A549 (cell line): ENCODE measurements at regions not wholly inside any gene's neighbourhood (a gene's known extent, or its start where the extent isn't known, plus 50 kb on each side); places are given as distances from the start of the nearest gene placed in this dataset.
A peak's percentile ranks its signal among the peaks of the same experiment; 100 is the strongest.

ENCODE experiments used
- ATAC-seq, 2 experiments: fragments of 200-7000 bp in 1 of 2; fragments of >200 bp in 1 of 2; cut with Nextera tagmentation in 1 of 2; cut with Tn5 transposase in 1 of 2; 3 replicates each; pipeline versions ENCODE4 v1.8.0 to v1.9.1; 2018 to 2020; ENCODE audit warnings: mild to moderate bottlenecking in 1 of 2, moderate library complexity in 1 of 2
- CTCF ChIA-PET: fragments of 300-600 bp; sonication (Branson Sonifier 250); formaldehyde crosslinking; extraction: SDS; loops from one replicate; lab custom pipeline; 2021; ENCODE audit warnings: antibody characterized with exemption, inconsistent platforms; lab: Yijun Ruan, JAX
- POLR2A ChIA-PET: fragments of 350-600 bp; formaldehyde crosslinking; extraction: SDS; loops from one replicate; lab custom pipeline; 2021; ENCODE audit warnings: antibody characterized with exemption, inconsistent platforms; lab: Yijun Ruan, JAX
- DNase-seq, 2 experiments: peaks; one replicate each; pipeline versions ENCODE4 v3.0.0 to v3.0.0-alpha.2; 2011 to 2016; ENCODE audit warnings: low read depth in 1 of 2, low spot score in 1 of 2
- FAIRE-seq: peaks from 2 replicates; lab custom pipeline; 2011; peaks lifted over from hg19 to GRCh38; lab: Jason Lieb, UNC
- H3K27ac ChIP-seq, 2 experiments: fragments of >200 bp; sonication (Bioruptor Twin); formaldehyde crosslinking; 3 replicates each; pipeline ENCODE4 v1.5.1; 2016 to 2017
- H3K4me1 ChIP-seq: fragments of >200 bp; sonication (Bioruptor Twin); formaldehyde crosslinking; 3 replicates; pipeline ENCODE4 v1.6.1; 2016
- H3K4me2 ChIP-seq: fragments of >200 bp; sonication (Bioruptor Twin); formaldehyde crosslinking; 3 replicates; pipeline ENCODE4 v1.6.1; 2016
- H3K4me3 ChIP-seq: fragments of >200 bp; sonication (Bioruptor Twin); formaldehyde crosslinking; 3 replicates; pipeline ENCODE4 v1.5.1; 2016
- H3K9me3 ChIP-seq: fragments of >200 bp; sonication (Bioruptor Twin); formaldehyde crosslinking; 3 replicates; pipeline ENCODE4 v1.6.1; 2016
- BCL3 ChIP-seq: fragments of >200 bp; sonication (Bioruptor Twin); formaldehyde crosslinking; IDR thresholded peaks from 3 replicates; pipeline ENCODE4 v1.6.1; 2016
- CBX8 ChIP-seq: fragments of 200-600 bp; sonication (generic); IDR thresholded peaks from 2 replicates; pipeline ENCODE4 v1.6.1; 2016
- CHD2 ChIP-seq: fragments of 150-350 bp; IDR thresholded peaks from 2 replicates; pipeline ENCODE4 v1.6.1; 2014; ENCODE audit warnings: low read length; ENCODE audit not compliant: partially characterized antibody
- EHF ChIP-seq: fragments of 250-450 bp; sonication (Bioruptor Pico); IDR thresholded peaks from 2 replicates; pipeline ENCODE4 v1.5.0; 2020; ENCODE audit warnings: mild to moderate bottlenecking
- EP300 ChIP-seq, 2 experiments: fragments of >200 bp; sonication (Bioruptor Twin); formaldehyde crosslinking; IDR thresholded peaks; 2 replicates in 1 of 2; 3 replicates in 1 of 2; pipeline ENCODE4 v1.6.1; 2016 to 2017
- ESRRA ChIP-seq: fragments of 150-350 bp; IDR thresholded peaks from 2 replicates; pipeline ENCODE4 v1.6.1; 2014; ENCODE audit warnings: mild to moderate bottlenecking, low read length, borderline replicate concordance
- FOSL2 ChIP-seq, 2 experiments: fragments of 450-650 bp in 1 of 2; fragments of >200 bp in 1 of 2; sonication (Bioruptor Twin) in 1 of 2; formaldehyde crosslinking; IDR thresholded peaks; 2 replicates each; pipeline versions ENCODE4 v1.5.0 to v1.6.1; 2016 to 2020; ENCODE audit warnings: mild to moderate bottlenecking in 1 of 2, moderate library complexity in 1 of 2
- GATA3 ChIP-seq: IDR thresholded peaks from 2 replicates; pipeline ENCODE4 v1.6.1; 2012; ENCODE audit warnings: borderline replicate concordance
- HES2 ChIP-seq: fragments of >200 bp; sonication (Bioruptor Twin); formaldehyde crosslinking; IDR thresholded peaks from 2 replicates; pipeline ENCODE4 v1.6.1; 2016
- HMGXB4 ChIP-seq: fragments of 250-450 bp; sonication (Bioruptor Pico); IDR thresholded peaks from 2 replicates; pipeline ENCODE4 v1.5.0; 2021; ENCODE audit warnings: mild to moderate bottlenecking, moderate library complexity, borderline replicate concordance
- JUN ChIP-seq, 2 experiments: fragments of >200 bp; sonication (Bioruptor Twin); formaldehyde crosslinking; IDR thresholded peaks; 2 replicates in 1 of 2; 3 replicates in 1 of 2; pipeline ENCODE4 v1.6.1; 2016 to 2017
- JUNB ChIP-seq: fragments of >200 bp; sonication (Bioruptor Twin); formaldehyde crosslinking; IDR thresholded peaks from 2 replicates; pipeline ENCODE4 v1.6.1; 2016
- KDM1A ChIP-seq: fragments of 200-600 bp; sonication (generic); IDR thresholded peaks from 2 replicates; pipeline ENCODE4 v1.6.1; 2016; ENCODE audit warnings: low read depth, mild to moderate bottlenecking
- KDM5A ChIP-seq: fragments of 200-600 bp; sonication (generic); IDR thresholded peaks from 2 replicates; pipeline ENCODE4 v1.6.1; 2016; ENCODE audit warnings: antibody characterized with exemption, mild to moderate bottlenecking
- MAFK ChIP-seq: fragments of 450-650 bp; IDR thresholded peaks from 2 replicates; pipeline ENCODE4 v1.6.1; 2014; ENCODE audit not compliant: partially characterized antibody
- MAZ ChIP-seq: fragments of 150-350 bp; IDR thresholded peaks from 2 replicates; pipeline ENCODE4 v1.6.1; 2014; ENCODE audit warnings: antibody characterized with exemption, low read depth, low read length, borderline replicate concordance
- MYC ChIP-seq: IDR thresholded peaks from 2 replicates; pipeline ENCODE4 v1.6.1; 2012; ENCODE audit warnings: mild to moderate bottlenecking, inconsistent platforms, low read length, improper control_type of control experiment, borderline replicate concordance
- PBX3 ChIP-seq: IDR thresholded peaks from 2 replicates; pipeline ENCODE4 v1.6.1; 2012
- PHF8 ChIP-seq: fragments of 200-600 bp; sonication (generic); IDR thresholded peaks from 2 replicates; pipeline ENCODE4 v1.6.1; 2016; ENCODE audit warnings: low read depth, mild to moderate bottlenecking, antibody characterized with exemption, moderate library complexity, borderline replicate concordance
- POLR2A ChIP-seq: IDR thresholded peaks from 2 replicates; pipeline ENCODE4 v1.6.1; 2012; ENCODE audit warnings: mild to moderate bottlenecking, low read length
- POLR2AphosphoS2 ChIP-seq: conservative IDR thresholded peaks from 2 replicates; pipeline ENCODE4 v1.6.1; 2012; ENCODE audit warnings: low read length, improper control_type of control experiment, inconsistent platforms
- RAD21 ChIP-seq, 2 experiments: fragments of >200 bp in 1 of 2; sonication (Bioruptor Twin) in 1 of 2; formaldehyde crosslinking in 1 of 2; IDR thresholded peaks in 1 of 2; conservative IDR thresholded peaks in 1 of 2; 2 replicates in 1 of 2; 3 replicates in 1 of 2; pipeline ENCODE4 v1.6.1; 2012 to 2018; ENCODE audit warnings: inconsistent platforms in 1 of 2
- RFX5 ChIP-seq: fragments of 450-650 bp; IDR thresholded peaks from 2 replicates; pipeline ENCODE4 v1.7.1; 2014; ENCODE audit warnings: antibody characterized with exemption, mild to moderate bottlenecking, moderate library complexity
- SMC3 ChIP-seq: fragments of >200 bp; sonication (Bioruptor Twin); formaldehyde crosslinking; IDR thresholded peaks from 3 replicates; pipeline ENCODE4 v1.6.1; 2018; ENCODE audit warnings: inconsistent platforms
- TP53 ChIP-seq: fragments of 250-450 bp; sonication (Bioruptor Pico); IDR thresholded peaks from 2 replicates; pipeline ENCODE4 v1.5.0; 2021; ENCODE audit warnings: mild to moderate bottlenecking, moderate library complexity
- USF2 ChIP-seq: fragments of 450-650 bp; IDR thresholded peaks from 2 replicates; pipeline ENCODE4 v1.6.1; 2014; ENCODE audit warnings: antibody characterized with exemption
- ZNF302 ChIP-seq: fragments of 250-450 bp; sonication (Bioruptor Pico); IDR thresholded peaks from 2 replicates; pipeline ENCODE4 v1.9.0; 2021; ENCODE audit warnings: inconsistent platforms, mild to moderate bottlenecking, moderate library complexity
- WGBS: methylation state at CpG from one replicate; pipeline ENCODE4 v1.1.6; 2017; ENCODE audit errors: missing lambda C conversion rate; 5-methylcytosine and 5-hydroxymethylcytosine counted together
- TF ChIP-seq, protein P1 (sequence below): IDR thresholded peaks from 2 replicates; pipeline ENCODE4 v1.6.1; 2012

- ChIA-PET POLR2A (interaction anchor here (0.6 to 1.8 kb wide), 3 partner anchors 257 to 1643 kb away, joined by 3 to 16 read pairs (median 6); no protein-coding TSS in a partner anchor), CTCF (interaction anchor here (0.6 to 3.0 kb wide), 9 partner anchors 13 to 658 kb away, joined by 3 to 20 read pairs (median 3); no protein-coding TSS in a partner anchor)
- Histone ChIP-seq H3K4me3 (peak within 1 kb of the TSS; percentile 88), H3K9me3 (no peaks in the 10 kb centered on the region), H3K4me2 (peak within 1 kb of the TSS; percentile 84), H3K27ac (peak within 1 kb of the TSS; percentile 92 to 95), H3K4me1 (peaks cover 14% of the 10 kb centered on the region)
- ATAC-seq = peak; percentile 79 to 83
- DNase-seq = peak; percentile 79 to 82
- FAIRE-seq = no peak
- TF ChIP-seq, protein P1, sequence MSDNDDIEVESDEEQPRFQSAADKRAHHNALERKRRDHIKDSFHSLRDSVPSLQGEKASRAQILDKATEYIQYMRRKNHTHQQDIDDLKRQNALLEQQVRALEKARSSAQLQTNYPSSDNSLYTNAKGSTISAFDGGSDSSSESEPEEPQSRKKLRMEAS = peak; percentile 59
- TF ChIP-seq MAZ (0 out of 2 replicates have a peak, but pooled peaks have one; percentile 5), KDM5A (peak; percentile 60), CHD2 (no peak), BCL3 (peak; percentile 95; the same call in 2 of the 3 replicates), PBX3 (0 out of 2 replicates have a peak, but pooled peaks have one; percentile 14), RAD21 (conservative IDR thresholded peaks at IDR 0.05 in 1 of 2, IDR thresholded peaks at IDR 0.05 in 1 of 2) (peak in 1 of 2 experiments; percentile 11; a peak in 3 of 5 replicates), PHF8 (peak; percentile 100), ZNF302 (CRISPR knock-in tag) (no peak), TP53 (CRISPR knock-in tag) (0 out of 2 replicates have a peak, but pooled peaks have one; percentile 61), POLR2A (peak; percentile 97), EP300 (IDR thresholded peaks at IDR 0.05) (no peak), MYC (peak; percentile 79), RFX5 (0 out of 2 replicates have a peak, but pooled peaks have one; percentile 36), JUN (IDR thresholded peaks at IDR 0.05) (peak; percentile 66 to 92; a peak in 4 of 5 replicates), SMC3 (no peak; the same call in 2 of the 3 replicates), GATA3 (no peak), ESRRA (no peak)
- WGBS = 1% methylated on average over 35 of the region's 74 CpGs
These were observed 225.1 kb upstream of the C2CD4B start, which contains the start of gene TLN2 for GRCh38 chr15:62389885-62390790. Gene TLN2, plus strand, starts transcription at chr15:62390550.

DNA sequence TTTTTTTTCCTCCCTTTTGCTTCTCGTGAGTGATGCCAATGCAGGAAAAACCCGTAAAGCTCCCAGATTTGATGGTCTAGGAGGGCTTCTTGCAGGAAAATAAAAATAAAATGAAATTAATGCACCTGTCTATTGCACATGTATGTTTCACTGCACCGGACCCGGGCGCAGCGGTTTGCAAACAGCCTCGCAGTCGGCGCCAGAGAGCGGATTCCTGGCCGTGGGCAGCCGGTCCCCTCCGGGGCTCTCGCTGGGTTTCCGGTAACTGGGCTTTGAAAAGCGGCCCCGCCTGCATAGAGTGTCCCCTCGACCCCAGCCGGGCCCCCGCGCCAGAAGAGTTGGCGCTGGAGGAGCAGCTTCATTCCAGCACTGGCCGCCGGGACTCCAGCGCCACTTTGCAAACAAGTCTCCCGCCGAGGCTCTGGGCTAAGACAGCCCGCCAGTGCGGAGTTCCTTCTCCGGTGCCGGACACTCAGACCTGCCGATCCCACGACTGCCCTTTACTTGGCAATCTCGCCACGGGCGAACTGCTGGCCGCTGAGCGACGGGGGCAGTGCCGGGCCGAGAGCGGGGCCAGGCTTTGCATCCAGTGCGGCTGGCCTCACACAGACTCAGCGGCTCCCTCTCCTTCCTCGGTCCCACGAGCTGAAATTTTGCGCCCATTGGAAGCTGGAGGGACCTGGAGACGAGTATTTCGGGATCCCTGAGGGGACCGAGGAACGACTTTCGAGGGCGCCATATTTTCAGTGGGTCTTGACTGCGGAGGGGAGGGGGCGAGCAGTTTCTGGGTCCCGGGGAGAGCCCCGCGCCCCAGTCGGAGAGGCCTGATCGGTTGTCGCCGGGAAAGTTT is 225.9 kb upstream of the C2CD4B start:
- Histone ChIP-seq H3K4me1 (peaks cover 14% of the 10 kb centered on the region), H3K9me3 (no peaks in the 10 kb centered on the region), H3K27ac (peak overlapping the region; percentile 92 to 95), H3K4me2 (peak overlapping the region; percentile 84), H3K4me3 (peak overlapping the region; percentile 88)
- FAIRE-seq = no peak
- POLR2A ChIA-PET = interaction anchor here (0.9 to 1.8 kb wide), 7 partner anchors 9 to 698 kb away, joined by 3 to 16 read pairs (median 4); no protein-coding TSS in a partner anchor
- under 1% methylated on average over 62 of the region's 62 CpGs for WGBS
- ATAC-seq = peak; percentile 64 to 75
- CTCF ChIA-PET = interaction anchor here (0.6 to 3.0 kb wide), 22 partner anchors 12 to 703 kb away, joined by 3 to 20 read pairs (median 4); no protein-coding TSS in a partner anchor
- peak; percentile 52 to 63 for DNase-seq
- TF ChIP-seq EHF (CRISPR knock-in tag) = no peak
- TF ChIP-seq MAFK = no peak
- no peak for TF ChIP-seq POLR2AphosphoS2
- TF ChIP-seq HES2 = no peak
- TF ChIP-seq JUNB = no peak
- no peak for TF ChIP-seq EP300 (IDR thresholded peaks at IDR 0.05)
- 0 out of 3 replicates have a peak, but pooled peaks have one; percentile 3 for TF ChIP-seq SMC3
- no peak for TF ChIP-seq FOSL2 (IDR thresholded peaks at IDR 0.05)
- no peak for TF ChIP-seq FOSL2 (CRISPR knock-in tag; IDR thresholded peaks at IDR 0.05)
- TF ChIP-seq HMGXB4 (CRISPR knock-in tag) = no peak
- no peak for TF ChIP-seq USF2
- no peak for TF ChIP-seq CBX8
- TF ChIP-seq KDM1A = no peak
- TF ChIP-seq POLR2A = no peak
- peak in 1 of 2 experiments; percentile 17; a peak in 3 of 5 replicates for TF ChIP-seq RAD21 (conservative IDR thresholded peaks at IDR 0.05 in 1 of 2, IDR thresholded peaks at IDR 0.05 in 1 of 2)
- TF ChIP-seq MYC = no peak
